Activated CD4-positive, alpha-beta T cell treated with anti-CD3 and anti-CD28 coated beads, Interleukin-2, amount 10 ng/mL, durations not matched to agents 7 days and 5 days (primary cell): ENCODE measurements at regions not wholly inside any gene's neighbourhood (a gene's known extent, or its start where the extent isn't known, plus 50 kb on each side); places are given as distances from the start of the nearest gene placed in this dataset.
A peak's percentile ranks its signal among the peaks of the same experiment; 100 is the strongest.
"Not testable (repeated sequence)": the region's sequence is repeated elsewhere in the genome, so short reads cannot be mapped to it uniquely, and the experiment has no call there.

Source experiments
- CTCF ChIA-PET: fragments of 350-600 bp; sonication (Branson Sonifier 250); formaldehyde crosslinking; loops from one replicate; lab custom pipeline; 2021; ENCODE audit warnings: antibody characterized with exemption; lab: Charles Lee
- POLR2A ChIA-PET: fragments of 350-600 bp; sonication (Branson Sonifier 250); formaldehyde crosslinking; loops from one replicate; lab custom pipeline; 2021; ENCODE audit warnings: antibody characterized with exemption; lab: Charles Lee
- DNase-seq: peaks from one replicate; pipeline ENCODE4 v3.0.0-alpha.2; 2020
- H3K27ac Mint-ChIP-seq: one replicate; pipeline ENCODE4 v1.8.0; 2021; ENCODE audit warnings: mild to moderate bottlenecking, moderate library complexity, mixed read lengths
- H3K27me3 Mint-ChIP-seq: one replicate; pipeline ENCODE4 v1.8.0; 2021; ENCODE audit warnings: mixed read lengths
- H3K36me3 Mint-ChIP-seq: one replicate; pipeline ENCODE4 v1.8.0; 2021; ENCODE audit warnings: low read depth, mixed read lengths
- H3K4me1 Mint-ChIP-seq: one replicate; pipeline ENCODE4 v1.8.0; 2021; ENCODE audit warnings: mixed read lengths
- H3K4me3 Mint-ChIP-seq: one replicate; pipeline ENCODE4 v1.8.0; 2021; ENCODE audit warnings: mild to moderate bottlenecking, moderate library complexity, mixed read lengths
- H3K9me3 Mint-ChIP-seq: one replicate; pipeline ENCODE4 v1.8.0; 2021; ENCODE audit warnings: mixed read lengths

- H3K36me3 Mint-ChIP-seq, H3K27me3 Mint-ChIP-seq, H3K4me3 Mint-ChIP-seq, H3K27ac Mint-ChIP-seq, POLR2A ChIA-PET, DNase-seq, H3K9me3 Mint-ChIP-seq: not testable (repeated sequence)
- CTCF ChIA-PET: interaction anchor here (0.9 to 5.5 kb wide), 6 partner anchors 10 to 197 kb away, joined by 3 to 30 read pairs (median 6); partner anchors contain the start of gene HNRNPA2B1
- H3K4me1 Mint-ChIP-seq: peaks cover 28% of the 10 kb centered on the region
Measured at GRCh38 chr7:26089469-26089868, 62.5 kb upstream of the NFE2L3 start.

GRCh38 chr7:26090927-26091519, 61.0 kb upstream of the NFE2L3 start:
- ChIA-PET POLR2A (interaction anchor here (0.7 kb wide), 1 partner anchor 97 kb away, joined by 5 read pairs; no protein-coding TSS in a partner anchor), CTCF (interaction anchor here (0.6 to 5.5 kb wide), 17 partner anchors 9 to 205 kb away, joined by 3 to 34 read pairs (median 3); partner anchors contain the start of genes HNRNPA2B1 and NFE2L3)
- DNase-seq: peak; percentile 36
- H3K4me3 Mint-ChIP-seq: peak overlapping the region; percentile 14
- H3K27me3 Mint-ChIP-seq: no peaks in the 10 kb centered on the region
- H3K9me3 Mint-ChIP-seq: no peaks in the 10 kb centered on the region
- peaks cover 29% of the 10 kb centered on the region for H3K4me1 Mint-ChIP-seq
- H3K36me3 Mint-ChIP-seq: no peaks in the 10 kb centered on the region
- peak overlapping the region; percentile 37 for H3K27ac Mint-ChIP-seq

GRCh38 chr7:26091933-26092332, 60.1 kb upstream of the NFE2L3 start:
- peaks cover 38% of the 10 kb centered on the region for H3K4me1 Mint-ChIP-seq
- POLR2A ChIA-PET: interaction anchor here (0.8 kb wide), 1 partner anchor 96 kb away, joined by 4 read pairs; no protein-coding TSS in a partner anchor
- no peak overlapping the region for H3K4me3 Mint-ChIP-seq
- CTCF ChIA-PET: interaction anchor here (1.0 to 5.5 kb wide), 3 partner anchors 10 to 213 kb away, joined by 4 to 34 read pairs (median 30); partner anchors contain the start of gene HNRNPA2B1
- peak; percentile 24 for DNase-seq
- H3K27ac Mint-ChIP-seq: no peak overlapping the region
- no peaks in the 10 kb centered on the region for H3K9me3 Mint-ChIP-seq
- H3K27me3 Mint-ChIP-seq: no peaks in the 10 kb centered on the region
- H3K36me3 Mint-ChIP-seq: no peaks in the 10 kb centered on the region

- H3K36me3 Mint-ChIP-seq: peaks cover 4% of the 10 kb centered on the region
- H3K4me3 Mint-ChIP-seq: no peak overlapping the region
- no peaks in the 10 kb centered on the region for H3K27me3 Mint-ChIP-seq
- POLR2A ChIA-PET: interaction anchor here (0.6 kb wide), 1 partner anchor 213 kb away, joined by 11 read pairs; no protein-coding TSS in a partner anchor
- CTCF ChIA-PET: interaction anchor here (1.0 to 5.5 kb wide), 6 partner anchors 11 to 212 kb away, joined by 3 to 34 read pairs (median 4); partner anchors contain the start of gene HNRNPA2B1
- H3K27ac Mint-ChIP-seq: peak overlapping the region; percentile 67
- no peak for DNase-seq
- peaks cover 49% of the 10 kb centered on the region for H3K4me1 Mint-ChIP-seq
- H3K9me3 Mint-ChIP-seq: no peaks in the 10 kb centered on the region
Measured at GRCh38 chr7:26093023-26093422, 59.0 kb upstream of the NFE2L3 start.

- H3K9me3 Mint-ChIP-seq: peaks cover 2% of the 10 kb centered on the region
- no peak for DNase-seq
- H3K27ac Mint-ChIP-seq: peak overlapping the region; percentile 36
- H3K27me3 Mint-ChIP-seq: no peaks in the 10 kb centered on the region
- CTCF ChIA-PET: interaction anchor here (0.8 kb wide), 1 partner anchor 56 kb away, joined by 4 read pairs; the partner anchor contains the start of gene NFE2L3
- H3K4me3 Mint-ChIP-seq: no peak overlapping the region
- peaks cover 59% of the 10 kb centered on the region for H3K4me1 Mint-ChIP-seq
- POLR2A ChIA-PET: no interaction called here
- H3K36me3 Mint-ChIP-seq: peaks cover 4% of the 10 kb centered on the region
Measured at GRCh38 chr7:26096136-26096535, 55.9 kb upstream of the NFE2L3 start.

- H3K27me3 Mint-ChIP-seq: no peaks in the 10 kb centered on the region
- peaks cover 57% of the 10 kb centered on the region for H3K4me1 Mint-ChIP-seq
- peak overlapping the region; percentile 86 for H3K27ac Mint-ChIP-seq
- ChIA-PET CTCF (interaction anchor here (1.1 to 1.2 kb wide), 2 partner anchors 31 to 187 kb away, joined by 4 read pairs; no protein-coding TSS in a partner anchor), POLR2A (no interaction called here)
- peak overlapping the region; percentile 2 for H3K4me3 Mint-ChIP-seq
- H3K9me3 Mint-ChIP-seq: peaks cover 2% of the 10 kb centered on the region
- no peak for DNase-seq
- H3K36me3 Mint-ChIP-seq: peaks cover 4% of the 10 kb centered on the region
Measured at GRCh38 chr7:26097837-26098668, 53.9 kb upstream of the NFE2L3 start.

GRCh38 chr7:26099236-26099635, 52.8 kb upstream of the NFE2L3 start:
- Mint-ChIP-seq H3K27me3 (no peaks in the 10 kb centered on the region), H3K4me1 (peaks cover 56% of the 10 kb centered on the region), H3K4me3 (no peak overlapping the region), H3K9me3 (peaks cover 2% of the 10 kb centered on the region), H3K36me3 (peaks cover 4% of the 10 kb centered on the region), H3K27ac (no peak overlapping the region)
- ChIA-PET CTCF (no interaction called here), POLR2A (no interaction called here)
- DNase-seq: no peak

GRCh38 chr7:26100406-26101339, 51.3 kb upstream of the NFE2L3 start:
- CTCF ChIA-PET: interaction anchor here (0.7 kb wide), 1 partner anchor 10 kb away, joined by 3 read pairs; no protein-coding TSS in a partner anchor
- no peak overlapping the region for H3K4me3 Mint-ChIP-seq
- peaks cover 4% of the 10 kb centered on the region for H3K36me3 Mint-ChIP-seq
- peak overlapping the region; percentile 78 for H3K27ac Mint-ChIP-seq
- H3K9me3 Mint-ChIP-seq: peaks cover 2% of the 10 kb centered on the region
- no peak for DNase-seq
- POLR2A ChIA-PET: no interaction called here
- H3K4me1 Mint-ChIP-seq: peaks cover 56% of the 10 kb centered on the region
- H3K27me3 Mint-ChIP-seq: no peaks in the 10 kb centered on the region

GRCh38 chr7:26101361-26102151, 50.4 kb upstream of the NFE2L3 start:
- Mint-ChIP-seq H3K27me3 (no peaks in the 10 kb centered on the region), H3K4me3 (peak overlapping the region; percentile 25), H3K36me3 (peaks cover 4% of the 10 kb centered on the region), H3K27ac (peak overlapping the region; percentile 78), H3K4me1 (peaks cover 50% of the 10 kb centered on the region), H3K9me3 (peaks cover 2% of the 10 kb centered on the region)
- DNase-seq: no peak
- CTCF ChIA-PET: interaction anchor here (0.7 to 1.3 kb wide), 2 partner anchors 9 to 23 kb away, joined by 3 to 4 read pairs; no protein-coding TSS in a partner anchor
- POLR2A ChIA-PET: no interaction called here

GRCh38 chr7:26102176-26102575, 49.8 kb upstream of the NFE2L3 start:
- DNase-seq: no peak
- H3K36me3 Mint-ChIP-seq: peaks cover 4% of the 10 kb centered on the region
- peaks cover 44% of the 10 kb centered on the region for H3K4me1 Mint-ChIP-seq
- no peaks in the 10 kb centered on the region for H3K27me3 Mint-ChIP-seq
- H3K27ac Mint-ChIP-seq: peak overlapping the region; percentile 78
- no peak overlapping the region for H3K4me3 Mint-ChIP-seq
- CTCF ChIA-PET: interaction anchor here (0.5 to 1.3 kb wide), 3 partner anchors 11 to 23 kb away, joined by 3 to 4 read pairs (median 3); no protein-coding TSS in a partner anchor
- POLR2A ChIA-PET: no interaction called here
- peaks cover 2% of the 10 kb centered on the region for H3K9me3 Mint-ChIP-seq
